BJ (cell line): ENCODE measurements at regions not wholly inside any gene's neighbourhood (a gene's known extent, or its start where the extent isn't known, plus 50 kb on each side); places are given as distances from the start of the nearest gene placed in this dataset.

Experiments
- CTCF ChIA-PET: fragments of 350-600 bp; formaldehyde crosslinking; extraction: SDS; loops from one replicate; lab custom pipeline; 2021; ENCODE audit warnings: antibody characterized with exemption, inconsistent platforms; lab: Yijun Ruan, JAX
- POLR2A ChIA-PET: fragments of 300-600 bp; sonication (Branson Sonifier 250); formaldehyde crosslinking; extraction: SDS; loops from one replicate; lab custom pipeline; 2021; ENCODE audit warnings: antibody characterized with exemption; lab: Charles Lee
- DNase-seq: peaks from one replicate; pipeline ENCODE4 v3.0.0-alpha.2; 2011; ENCODE audit warnings: low read depth
- H3K27me3 ChIP-seq: 2 replicates; pipeline ENCODE4 v1.6.0; 2011; ENCODE audit warnings: low read length; ENCODE audit not compliant: control insufficient read depth, insufficient read depth
- H3K36me3 ChIP-seq: 2 replicates; pipeline ENCODE4 v1.5.1; 2011; ENCODE audit warnings: low read length; ENCODE audit not compliant: control insufficient read depth, insufficient read depth
- H3K4me3 ChIP-seq: 2 replicates; pipeline ENCODE4 v1.5.1; 2011; ENCODE audit warnings: low read depth, mild to moderate bottlenecking, control low read depth, low read length
- TF ChIP-seq, protein P1 (sequence below): IDR thresholded peaks from 2 replicates; pipeline ENCODE4 v1.5.1; 2011; ENCODE audit warnings: low read depth, mild to moderate bottlenecking, control low read depth, inconsistent platforms, low read length, moderate library complexity; ENCODE audit not compliant: insufficient read depth

DNA sequence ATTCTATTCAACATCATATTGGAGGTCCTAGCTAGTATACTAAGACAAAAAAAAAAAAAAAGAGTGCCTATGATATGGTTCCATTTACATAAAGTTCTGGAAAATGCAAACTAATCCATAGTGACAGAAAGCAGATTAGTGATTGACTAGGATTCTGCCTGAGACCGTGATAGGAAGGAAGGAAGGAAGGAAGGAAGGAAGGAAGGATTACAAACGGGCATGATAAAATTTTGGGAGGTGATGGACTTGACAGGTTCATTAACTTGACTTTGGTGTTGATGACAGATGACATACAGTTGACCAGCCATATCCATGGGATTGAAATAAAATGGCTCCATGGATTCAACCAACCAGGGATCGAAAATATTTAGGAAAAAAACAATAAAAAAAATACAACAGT, 79.1 kb upstream of the MAN2A1 start:
- no peak for DNase-seq
- TF ChIP-seq, protein P1, sequence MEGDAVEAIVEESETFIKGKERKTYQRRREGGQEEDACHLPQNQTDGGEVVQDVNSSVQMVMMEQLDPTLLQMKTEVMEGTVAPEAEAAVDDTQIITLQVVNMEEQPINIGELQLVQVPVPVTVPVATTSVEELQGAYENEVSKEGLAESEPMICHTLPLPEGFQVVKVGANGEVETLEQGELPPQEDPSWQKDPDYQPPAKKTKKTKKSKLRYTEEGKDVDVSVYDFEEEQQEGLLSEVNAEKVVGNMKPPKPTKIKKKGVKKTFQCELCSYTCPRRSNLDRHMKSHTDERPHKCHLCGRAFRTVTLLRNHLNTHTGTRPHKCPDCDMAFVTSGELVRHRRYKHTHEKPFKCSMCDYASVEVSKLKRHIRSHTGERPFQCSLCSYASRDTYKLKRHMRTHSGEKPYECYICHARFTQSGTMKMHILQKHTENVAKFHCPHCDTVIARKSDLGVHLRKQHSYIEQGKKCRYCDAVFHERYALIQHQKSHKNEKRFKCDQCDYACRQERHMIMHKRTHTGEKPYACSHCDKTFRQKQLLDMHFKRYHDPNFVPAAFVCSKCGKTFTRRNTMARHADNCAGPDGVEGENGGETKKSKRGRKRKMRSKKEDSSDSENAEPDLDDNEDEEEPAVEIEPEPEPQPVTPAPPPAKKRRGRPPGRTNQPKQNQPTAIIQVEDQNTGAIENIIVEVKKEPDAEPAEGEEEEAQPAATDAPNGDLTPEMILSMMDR, result no peak
- Histone ChIP-seq H3K27me3 (no peaks in the 10 kb centered on the region), H3K36me3 (no peaks in the 10 kb centered on the region), H3K4me3 (no peak overlapping the region)
- ChIA-PET CTCF (no interaction called here), POLR2A (no interaction called here)

DNA sequence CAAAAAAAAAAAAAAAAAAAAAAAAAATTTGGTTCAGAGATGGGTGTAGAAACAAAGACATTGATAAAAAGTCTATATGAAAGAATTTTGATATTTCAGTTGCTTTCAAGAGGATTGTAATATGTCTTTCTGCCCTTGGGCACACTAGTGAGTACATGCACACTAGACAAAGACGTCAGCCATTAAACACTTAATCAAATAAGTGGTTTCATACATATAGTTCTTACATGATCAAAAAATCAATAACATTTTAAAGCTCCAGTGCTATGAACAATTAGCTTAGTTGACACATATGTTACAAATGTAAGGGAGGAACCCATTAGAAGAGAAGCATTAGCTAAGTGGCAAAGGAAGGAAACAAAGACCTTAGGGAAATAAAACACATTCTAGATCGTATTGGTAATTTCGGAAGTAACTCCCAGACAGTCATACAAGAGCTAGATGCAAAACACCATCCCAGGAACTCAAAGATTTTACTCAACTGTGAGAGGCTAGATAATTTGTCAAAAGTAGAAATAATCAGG, 84.5 kb upstream of the MAN2A1 start:
- no peak for DNase-seq
- ChIA-PET CTCF (interaction anchor here (0.6 to 0.8 kb wide), 2 partner anchors 9 to 858 kb away, joined by 3 read pairs; no protein-coding TSS in a partner anchor), POLR2A (no interaction called here)
- no peak overlapping the region for H3K4me3 ChIP-seq
- no peaks in the 10 kb centered on the region for H3K27me3 ChIP-seq
- H3K36me3 ChIP-seq, result no peaks in the 10 kb centered on the region
- TF ChIP-seq, protein P1, result no peak

DNA sequence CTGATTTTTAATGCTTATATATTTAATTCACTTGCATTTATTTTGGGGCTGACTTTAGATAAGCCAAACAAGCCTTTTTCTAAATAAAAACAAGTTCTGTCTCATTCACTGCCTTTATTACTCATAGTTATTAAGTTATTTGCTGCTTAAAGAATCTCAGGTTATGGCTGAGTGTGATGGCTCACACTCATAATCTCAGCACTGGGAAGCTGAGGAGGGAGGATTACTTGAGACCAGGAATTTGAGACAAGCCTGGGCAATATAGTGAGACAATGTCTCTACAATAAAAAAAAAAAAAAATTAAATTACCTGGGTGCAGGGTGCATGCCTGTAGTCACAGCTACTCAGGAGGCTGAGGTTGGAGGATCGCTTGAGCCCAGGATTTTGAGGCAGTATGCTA, 85.0 kb upstream of the MAN2A1 start:
- Histone ChIP-seq H3K27me3 (no peaks in the 10 kb centered on the region), H3K4me3 (no peak overlapping the region), H3K36me3 (no peaks in the 10 kb centered on the region)
- ChIA-PET CTCF (interaction anchor here (0.6 kb wide), 1 partner anchor 858 kb away, joined by 3 read pairs; no protein-coding TSS in a partner anchor), POLR2A (no interaction called here)
- TF ChIP-seq, protein P1, result no peak
- DNase-seq, result no peak

DNA sequence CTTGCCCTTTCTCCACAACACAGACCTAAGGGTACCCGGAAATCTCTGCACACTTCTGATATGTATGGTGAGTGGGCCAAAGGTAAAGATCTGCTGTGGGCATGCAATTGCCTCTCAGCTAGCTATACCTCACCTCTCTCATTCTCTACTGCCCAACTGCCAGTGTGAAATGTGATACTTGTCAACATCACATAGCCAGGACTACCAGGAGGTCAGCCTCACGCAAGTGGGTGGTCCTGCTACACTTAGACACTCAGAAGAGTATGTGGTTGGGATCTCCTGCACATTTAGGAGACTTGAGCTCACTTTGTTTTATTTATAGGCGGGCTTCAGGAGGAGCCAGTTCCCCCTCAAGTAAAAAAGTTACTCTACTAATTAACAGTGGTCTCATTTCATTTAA, 88.0 kb upstream of the MAN2A1 start:
- TF ChIP-seq, protein P1, result no peak
- Histone ChIP-seq H3K4me3 (no peak overlapping the region), H3K36me3 (no peaks in the 10 kb centered on the region), H3K27me3 (no peaks in the 10 kb centered on the region)
- ChIA-PET CTCF (no interaction called here), POLR2A (no interaction called here)
- DNase-seq, result no peak

DNA sequence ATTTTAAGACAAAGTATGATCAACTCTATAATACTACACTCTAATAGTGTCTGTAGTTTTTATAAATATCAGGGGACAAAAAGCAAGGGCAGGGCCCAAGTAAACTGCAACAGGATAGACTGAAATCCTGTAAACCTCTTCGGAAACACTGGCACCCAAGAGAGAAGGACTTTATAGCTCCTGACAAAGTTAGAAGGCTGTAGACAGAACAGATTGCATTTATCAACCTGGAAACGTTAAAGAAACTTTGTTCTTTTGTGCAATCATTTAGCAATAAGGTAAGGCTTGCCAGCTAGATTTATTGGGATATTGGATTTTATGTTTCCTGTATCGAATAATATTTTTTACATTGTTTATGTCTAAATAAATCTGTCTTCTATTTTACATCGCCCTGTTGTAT, 91.8 kb upstream of the MAN2A1 start:
- POLR2A ChIA-PET, result no interaction called here
- CTCF ChIA-PET, result no interaction called here
- TF ChIP-seq, protein P1, result no peak

More for the DNA sequence above, 91.8 kb upstream of the MAN2A1 start:
- Histone ChIP-seq H3K27me3 (no peaks in the 10 kb centered on the region), H3K36me3 (no peaks in the 10 kb centered on the region), H3K4me3 (no peak overlapping the region)
- no peak for DNase-seq
